ENCODE measurements at regions not wholly inside any gene's neighbourhood (a gene's known extent, or its start where the extent isn't known, plus 50 kb on each side); places are given as distances from the start of the nearest gene placed in this dataset.

DNA sequence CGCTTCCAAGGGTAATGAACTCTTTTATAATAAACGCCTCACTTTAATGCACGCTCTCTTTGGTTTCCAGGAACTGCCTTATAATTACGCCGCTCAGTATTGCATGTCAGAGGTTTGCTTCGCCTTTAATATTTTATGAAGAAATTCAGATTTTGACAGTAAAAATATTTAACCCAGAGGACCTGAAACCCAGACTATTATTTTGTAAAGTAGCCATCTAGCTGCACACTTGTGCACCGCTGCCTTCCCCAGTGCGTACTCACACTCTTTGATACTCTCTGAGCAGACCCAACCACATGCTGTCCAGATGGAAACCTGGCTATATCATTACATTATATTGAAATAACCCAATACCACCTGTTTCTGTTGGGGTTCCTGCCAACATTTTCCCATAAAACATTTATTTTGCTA lies 270.1 kb downstream of the C1D start:
- Histone ChIP-seq H3K36me3 (replicated peaks) (no peaks in the 10 kb centered on the region), H3K4me1 (no peaks in the 10 kb centered on the region), H3K27me3 (ENCODE audit: low read depth) (no peaks in the 10 kb centered on the region), H3K4me3 (no peak overlapping the region), H3K9me3 (no peaks in the 10 kb centered on the region)
- in situ Hi-C loops (cut with MboI; ENCODE audit: low sequenced_read_pairs), result no loop called here
- no peak for DNase-seq (ENCODE audit: low spot score in 2 of 2)

- Histone ChIP-seq H3K4me1 (no peaks in the 10 kb centered on the region), H3K9me3 (no peaks in the 10 kb centered on the region), H3K4me3 (no peak overlapping the region), H3K27me3 (ENCODE audit: low read depth) (no peaks in the 10 kb centered on the region), H3K36me3 (replicated peaks) (no peaks in the 10 kb centered on the region)
- in situ Hi-C loops (cut with MboI; ENCODE audit: low sequenced_read_pairs), result no loop called here
- peak in 1 of 2 experiments; percentile 16 for DNase-seq (ENCODE audit: low spot score in 2 of 2)
Observed at GRCh38 chr2:67797801-67798540, 264.8 kb downstream of the C1D start.

DNA sequence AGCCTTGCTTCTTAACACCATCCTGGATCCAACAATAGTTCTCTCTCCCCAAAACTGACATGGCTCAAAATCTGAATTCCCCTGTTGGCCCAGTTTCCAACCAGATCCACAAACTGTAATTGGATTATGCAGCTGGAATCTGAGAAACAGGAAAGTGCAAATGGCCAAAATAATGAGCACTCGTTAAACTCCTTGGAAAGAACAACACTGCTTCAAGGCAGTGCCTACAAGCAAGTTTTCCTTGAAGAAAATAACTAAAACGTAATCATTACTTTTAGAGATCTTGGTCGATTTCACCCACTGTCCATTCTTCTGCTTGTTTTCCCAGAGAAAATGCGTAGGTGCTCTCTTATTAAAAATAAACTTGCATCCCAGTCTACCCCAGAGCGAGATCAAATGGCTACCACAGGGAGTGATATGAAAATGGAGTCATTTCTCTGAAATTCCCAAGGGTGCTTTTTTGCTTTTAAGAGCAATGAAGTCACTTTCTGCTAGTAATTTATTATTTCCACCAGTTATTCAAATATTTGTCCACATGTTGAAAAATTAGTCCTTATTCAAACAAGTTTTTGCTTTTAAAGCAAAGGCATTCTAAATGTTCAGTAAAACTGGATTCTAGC lies 264.2 kb downstream of the C1D start:
- H3K4me1 ChIP-seq, result no peaks in the 10 kb centered on the region
- no peaks in the 10 kb centered on the region for H3K27me3 ChIP-seq (ENCODE audit: low read depth)
- no peaks in the 10 kb centered on the region for H3K36me3 ChIP-seq (replicated peaks)
- H3K9me3 ChIP-seq, result no peaks in the 10 kb centered on the region
- no peak overlapping the region for H3K4me3 ChIP-seq
- in situ Hi-C loops (cut with MboI; ENCODE audit: low sequenced_read_pairs), result no loop called here
- no peak for DNase-seq (ENCODE audit: low spot score in 2 of 2)

- H3K36me3 ChIP-seq (replicated peaks), result no peaks in the 10 kb centered on the region
- no peaks in the 10 kb centered on the region for H3K9me3 ChIP-seq
- in situ Hi-C loops (cut with MboI; ENCODE audit: low sequenced_read_pairs), result no loop called here
- no peak overlapping the region for H3K4me3 ChIP-seq
- no peak for DNase-seq (ENCODE audit: low spot score in 2 of 2)
- H3K27me3 ChIP-seq (ENCODE audit: low read depth), result no peaks in the 10 kb centered on the region
- no peaks in the 10 kb centered on the region for H3K4me1 ChIP-seq
Observed at GRCh38 chr2:67799886-67800285, 262.9 kb downstream of the C1D start.

- in situ Hi-C loops (cut with MboI; ENCODE audit: low sequenced_read_pairs), result no loop called here
- H3K4me1 ChIP-seq, result no peaks in the 10 kb centered on the region
- no peaks in the 10 kb centered on the region for H3K36me3 ChIP-seq (replicated peaks)
- DNase-seq (ENCODE audit: low spot score in 2 of 2), result no peak
- H3K4me3 ChIP-seq, result no peak overlapping the region
- no peaks in the 10 kb centered on the region for H3K27me3 ChIP-seq (ENCODE audit: low read depth)
- H3K9me3 ChIP-seq, result no peaks in the 10 kb centered on the region
Observed at GRCh38 chr2:67802291-67802690, 260.5 kb downstream of the C1D start.

- H3K4me1 ChIP-seq, result no peaks in the 10 kb centered on the region
- H3K27me3 ChIP-seq (ENCODE audit: low read depth), result no peaks in the 10 kb centered on the region
- H3K4me3 ChIP-seq, result no peak overlapping the region
- DNase-seq (ENCODE audit: low spot score in 2 of 2), result no peak
- no peaks in the 10 kb centered on the region for H3K36me3 ChIP-seq (replicated peaks)
- in situ Hi-C loops (cut with MboI; ENCODE audit: low sequenced_read_pairs), result no loop called here
- H3K9me3 ChIP-seq, result no peaks in the 10 kb centered on the region
Observed at GRCh38 chr2:67802824-67803223, 260.0 kb downstream of the C1D start.

GRCh38 chr2:67806816-67807215 lies 256.0 kb downstream of the C1D start:
- no peaks in the 10 kb centered on the region for H3K4me1 ChIP-seq
- H3K9me3 ChIP-seq, result no peaks in the 10 kb centered on the region
- DNase-seq (ENCODE audit: low spot score in 2 of 2), result no peak
- in situ Hi-C loops (cut with MboI; ENCODE audit: low sequenced_read_pairs), result no loop called here
- no peaks in the 10 kb centered on the region for H3K36me3 ChIP-seq (replicated peaks)
- no peak overlapping the region for H3K4me3 ChIP-seq
- H3K27me3 ChIP-seq (ENCODE audit: low read depth), result no peaks in the 10 kb centered on the region

- Histone ChIP-seq H3K9me3 (no peaks in the 10 kb centered on the region), H3K4me1 (no peaks in the 10 kb centered on the region), H3K36me3 (replicated peaks) (no peaks in the 10 kb centered on the region), H3K27me3 (ENCODE audit: low read depth) (no peaks in the 10 kb centered on the region), H3K4me3 (no peak overlapping the region)
- no peak for DNase-seq (ENCODE audit: low spot score in 2 of 2)
- in situ Hi-C loops (cut with MboI; ENCODE audit: low sequenced_read_pairs), result no loop called here
Observed at GRCh38 chr2:67808112-67808511, 254.7 kb downstream of the C1D start.

GRCh38 chr2:67812682-67813081 lies 250.1 kb downstream of the C1D start:
- Histone ChIP-seq H3K36me3 (replicated peaks) (no peaks in the 10 kb centered on the region), H3K4me3 (no peak overlapping the region), H3K27me3 (ENCODE audit: low read depth) (no peaks in the 10 kb centered on the region), H3K4me1 (no peaks in the 10 kb centered on the region), H3K9me3 (no peaks in the 10 kb centered on the region)
- no peak for DNase-seq (ENCODE audit: low spot score in 2 of 2)
- in situ Hi-C loops (cut with MboI; ENCODE audit: low sequenced_read_pairs), result no loop called here

DNA sequence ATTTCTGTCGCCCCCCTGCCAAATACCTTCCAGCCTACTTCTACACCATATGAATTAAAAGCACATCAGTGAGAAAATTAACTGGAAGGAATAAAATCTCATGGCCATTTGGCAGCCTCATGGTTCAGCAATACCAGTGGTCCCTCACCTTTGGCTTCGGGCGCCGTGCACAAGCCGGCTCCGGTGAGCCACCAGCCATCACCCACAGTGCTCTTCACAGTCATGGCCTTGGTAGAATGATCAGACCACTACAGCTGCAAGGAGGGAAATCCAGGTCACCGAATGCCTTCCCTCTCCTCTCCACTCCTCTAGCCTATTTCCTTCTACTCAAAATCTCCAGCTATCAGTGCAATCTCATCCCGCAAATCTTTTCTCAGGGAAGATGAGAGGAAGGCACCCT lies 239.1 kb downstream of the C1D start:
- H3K9me3 ChIP-seq, result no peaks in the 10 kb centered on the region
- H3K4me3 ChIP-seq, result no peak overlapping the region
- H3K36me3 ChIP-seq (replicated peaks), result no peaks in the 10 kb centered on the region
- no peaks in the 10 kb centered on the region for H3K4me1 ChIP-seq
- no peaks in the 10 kb centered on the region for H3K27me3 ChIP-seq (ENCODE audit: low read depth)
- in situ Hi-C loops (cut with MboI; ENCODE audit: low sequenced_read_pairs), result no loop called here
- no peak for DNase-seq (ENCODE audit: low spot score in 2 of 2)

GRCh38 chr2:67824186-67824585 lies 238.6 kb downstream of the C1D start:
- no peaks in the 10 kb centered on the region for H3K9me3 ChIP-seq
- no peaks in the 10 kb centered on the region for H3K4me1 ChIP-seq
- no peaks in the 10 kb centered on the region for H3K36me3 ChIP-seq (replicated peaks)
- no peak for DNase-seq (ENCODE audit: low spot score in 2 of 2)
- in situ Hi-C loops (cut with MboI; ENCODE audit: low sequenced_read_pairs), result no loop called here
- H3K27me3 ChIP-seq (ENCODE audit: low read depth), result no peaks in the 10 kb centered on the region
- H3K4me3 ChIP-seq, result no peak overlapping the region

GRCh38 chr2:67825476-67825875 lies 237.3 kb downstream of the C1D start:
- no peaks in the 10 kb centered on the region for H3K4me1 ChIP-seq
- no peaks in the 10 kb centered on the region for H3K27me3 ChIP-seq (ENCODE audit: low read depth)
- no peak for DNase-seq (ENCODE audit: low spot score in 2 of 2)
- in situ Hi-C loops (cut with MboI; ENCODE audit: low sequenced_read_pairs), result no loop called here
- no peaks in the 10 kb centered on the region for H3K36me3 ChIP-seq (replicated peaks)
- no peaks in the 10 kb centered on the region for H3K9me3 ChIP-seq
- no peak overlapping the region for H3K4me3 ChIP-seq

DNA sequence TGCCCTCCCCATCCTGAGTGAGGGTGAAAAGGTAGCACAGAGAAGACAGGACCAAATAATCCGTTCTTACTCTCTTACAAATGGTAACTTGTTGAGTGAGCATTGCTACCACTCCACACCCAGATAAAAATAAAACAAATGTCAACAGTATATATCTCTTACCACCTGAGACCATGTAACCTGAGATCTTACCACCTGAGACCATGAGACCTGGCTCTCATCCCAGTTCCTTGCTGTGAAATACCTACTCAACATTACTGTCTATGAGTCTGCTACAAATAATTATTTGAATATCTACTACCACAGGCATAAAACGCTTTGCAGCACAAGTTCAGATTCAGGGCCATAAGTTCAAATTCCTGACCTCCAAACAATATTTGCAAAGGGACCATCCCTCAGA lies 234.7 kb downstream of the C1D start:
- Histone ChIP-seq H3K4me1 (no peaks in the 10 kb centered on the region), H3K36me3 (replicated peaks) (no peaks in the 10 kb centered on the region), H3K27me3 (ENCODE audit: low read depth) (no peaks in the 10 kb centered on the region), H3K4me3 (no peak overlapping the region), H3K9me3 (no peaks in the 10 kb centered on the region)
- DNase-seq (ENCODE audit: low spot score in 2 of 2), result no peak
- in situ Hi-C loops (cut with MboI; ENCODE audit: low sequenced_read_pairs), result no loop called here

DNA sequence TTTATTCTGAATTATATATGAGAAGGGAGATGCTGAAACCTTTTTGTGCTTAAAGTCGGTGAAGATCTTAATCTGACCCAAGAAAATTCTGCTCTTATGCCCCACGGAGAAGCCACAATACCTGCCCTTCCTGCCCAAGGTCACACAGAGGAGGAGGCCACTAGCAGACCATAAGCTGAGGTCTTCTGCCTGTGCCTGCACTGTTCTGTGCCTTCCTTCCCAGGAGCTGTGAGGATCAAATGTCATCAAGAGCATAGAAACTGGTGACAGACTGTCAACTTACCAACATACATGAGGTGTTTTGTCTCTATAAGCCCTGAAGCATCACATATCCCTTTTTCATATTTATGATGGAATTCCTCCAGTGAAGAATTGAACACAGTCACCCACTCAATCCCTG lies 233.3 kb downstream of the C1D start:
- Histone ChIP-seq H3K36me3 (replicated peaks) (no peaks in the 10 kb centered on the region), H3K4me3 (no peak overlapping the region), H3K4me1 (no peaks in the 10 kb centered on the region), H3K9me3 (no peaks in the 10 kb centered on the region), H3K27me3 (ENCODE audit: low read depth) (no peaks in the 10 kb centered on the region)
- no peak for DNase-seq (ENCODE audit: low spot score in 2 of 2)
- in situ Hi-C loops (cut with MboI; ENCODE audit: low sequenced_read_pairs), result no loop called here

DNA sequence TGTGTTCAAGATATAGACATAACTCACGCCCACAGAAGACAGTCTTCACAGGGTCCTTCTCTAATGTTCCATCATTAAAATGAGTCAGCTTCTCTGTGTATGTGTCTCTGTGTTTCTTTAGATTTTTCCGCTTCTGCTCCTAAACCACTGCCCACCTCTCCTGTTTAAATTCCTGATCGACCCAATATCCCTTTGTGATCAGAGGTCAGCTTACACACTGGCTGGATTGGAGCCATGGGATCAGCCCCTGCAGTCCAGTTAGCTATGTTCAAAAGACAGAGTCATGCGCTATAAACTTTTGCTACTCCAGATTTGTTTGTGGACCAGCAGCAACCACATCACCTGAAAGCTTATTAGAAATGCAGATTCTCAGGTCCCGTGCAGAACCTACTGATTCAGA lies 229.2 kb downstream of the C1D start:
- Histone ChIP-seq H3K4me1 (no peaks in the 10 kb centered on the region), H3K36me3 (replicated peaks) (no peaks in the 10 kb centered on the region), H3K9me3 (no peaks in the 10 kb centered on the region), H3K4me3 (no peak overlapping the region), H3K27me3 (ENCODE audit: low read depth) (no peaks in the 10 kb centered on the region)
- in situ Hi-C loops (cut with MboI; ENCODE audit: low sequenced_read_pairs), result no loop called here
- DNase-seq (ENCODE audit: low spot score in 2 of 2), result no peak
